ENCODE measurements at regions not wholly inside any gene's neighbourhood (a gene's known extent, or its start where the extent isn't known, plus 50 kb on each side); places are given as distances from the start of the nearest gene placed in this dataset.
A peak's percentile ranks its signal among the peaks of the same experiment; 100 is the strongest.

- no peak for ATAC-seq
- ChIA-PET CTCF (no interaction called here), POLR2A (no interaction called here)
- DNase-seq (ENCODE audit: low read depth in 1 of 2, low spot score in 1 of 2) = no peak
- FAIRE-seq = no peak
- Histone ChIP-seq H3K27ac (0 out of 6 replicates have a peak overlapping the region, but pooled peaks of 1 of the 2 experiments have one; percentile 4), H3K4me3 (no peak overlapping the region), H3K9me3 (no peaks in the 10 kb centered on the region), H3K4me2 (no peak overlapping the region), H3K4me1 (peaks cover 21% of the 10 kb centered on the region)
- WGBS (ENCODE audit: missing lambda C conversion rate) = 64% methylated on average over 4 of the region's 4 CpGs
- no peak for TF ChIP-seq CTCF (IDR thresholded peaks at IDR 0.05)
- TF ChIP-seq HES2 (IDR thresholded peaks at IDR 0.05) = no peak
- no peak for TF ChIP-seq FOSB (CRISPR knock-in tag; IDR thresholded peaks at IDR 0.05)
- no peak for TF ChIP-seq CEBPB (IDR thresholded peaks at IDR 0.05)
- no peak for TF ChIP-seq NPAS2 (CRISPR knock-in tag; IDR thresholded peaks at IDR 0.05; ENCODE audit: borderline replicate concordance)
- no peak for TF ChIP-seq ZC3H11A (IDR thresholded peaks at IDR 0.05)
- no peak for TF ChIP-seq E2F6 (IDR thresholded peaks at IDR 0.05; ENCODE audit: borderline replicate concordance, low read depth)
- no peak for TF ChIP-seq JUNB (IDR thresholded peaks at IDR 0.05)
- no peak for TF ChIP-seq USF2 (IDR thresholded peaks at IDR 0.05)
- no peak for TF ChIP-seq ZNF302 (CRISPR knock-in tag; IDR thresholded peaks at IDR 0.05)
- no peak for TF ChIP-seq RARB (CRISPR knock-in tag; IDR thresholded peaks at IDR 0.05)
- no peak for TF ChIP-seq HOXB5 (CRISPR knock-in tag; IDR thresholded peaks at IDR 0.05)
- no peak for TF ChIP-seq ESRRA (IDR thresholded peaks at IDR 0.05; ENCODE audit: borderline replicate concordance, low read length)
- TF ChIP-seq FOXS1 (CRISPR knock-in tag; IDR thresholded peaks at IDR 0.05) = no peak
- TF ChIP-seq GATA3 (IDR thresholded peaks at IDR 0.05; ENCODE audit: borderline replicate concordance) = no peak
- TF ChIP-seq PBX3 (IDR thresholded peaks at IDR 0.05) = no peak
- no peak for TF ChIP-seq SMC3 (IDR thresholded peaks at IDR 0.05)
- TF ChIP-seq JUN (IDR thresholded peaks at IDR 0.05) = no peak
Observed at GRCh38 chr3:72663429-72663828, 184.8 kb downstream of the SHQ1 start.

GRCh38 chr3:72661115-72661457 lies 187.2 kb downstream of the SHQ1 start:
- H3K9me3 ChIP-seq = no peaks in the 10 kb centered on the region
- peak overlapping the region; percentile 57 for H3K4me2 ChIP-seq
- FAIRE-seq = peak; percentile 28
- CTCF ChIA-PET = no interaction called here
- H3K27ac ChIP-seq = peak overlapping the region; percentile 53 to 78; a peak in 5 of 6 replicates
- DNase-seq (ENCODE audit: low read depth in 1 of 2, low spot score in 1 of 2) = peak; percentile 76 to 77
- peak; percentile 91 to 94 for ATAC-seq
- WGBS (ENCODE audit: missing lambda C conversion rate) = 11% methylated on average over 2 of the region's 2 CpGs
- POLR2A ChIA-PET = interaction anchor here (1.4 kb wide), 1 partner anchor 214 kb away, joined by 3 read pairs; the partner anchor contains the start of gene RYBP
- H3K4me3 ChIP-seq = no peak overlapping the region
- peaks cover 26% of the 10 kb centered on the region for H3K4me1 ChIP-seq
- TF ChIP-seq RCOR1 (IDR thresholded peaks at IDR 0.05; ENCODE audit: low read depth, low read length) (no peak), TFCP2L1 (CRISPR knock-in tag; IDR thresholded peaks at IDR 0.05) (no peak), ZSCAN20 (CRISPR knock-in tag; IDR thresholded peaks at IDR 0.05) (no peak), HOXB13 (CRISPR knock-in tag; IDR thresholded peaks at IDR 0.05; ENCODE audit: low read depth) (no peak), SMC3 (IDR thresholded peaks at IDR 0.05) (peak; percentile 33; the same call in 2 of the 3 replicates), MAX (IDR thresholded peaks at IDR 0.05) (no peak), KDM1A (IDR thresholded peaks at IDR 0.05; ENCODE audit: low read depth) (no peak), E2F6 (IDR thresholded peaks at IDR 0.05; ENCODE audit: borderline replicate concordance, low read depth) (no peak), JUNB (IDR thresholded peaks at IDR 0.05) (peak; percentile 67; the same call in 1 of the 2 replicates), FOXS1 (CRISPR knock-in tag; IDR thresholded peaks at IDR 0.05) (no peak), HOXA7 (CRISPR knock-in tag; IDR thresholded peaks at IDR 0.05) (no peak), NFE2L2 (conservative IDR thresholded peaks at IDR 0.05; ENCODE audit: low read length) (no peak), NR3C1 (IDR thresholded peaks at IDR 0.05) (no peak), HEYL (CRISPR knock-in tag; IDR thresholded peaks at IDR 0.05) (no peak), HES2 (IDR thresholded peaks at IDR 0.05) (no peak), ZC3H11A (IDR thresholded peaks at IDR 0.05) (no peak), RNF2 (IDR thresholded peaks at IDR 0.05; ENCODE audit: borderline replicate concordance, low read depth) (no peak), RAD21 (conservative IDR thresholded peaks at IDR 0.05 in 1 of 2, IDR thresholded peaks at IDR 0.05 in 1 of 2) (peak; percentile 17 to 48; a peak in 2 of 5 replicates), FOSL2 (IDR thresholded peaks at IDR 0.05) (peak; percentile 54), FOSL2 (CRISPR knock-in tag; IDR thresholded peaks at IDR 0.05) (peak; percentile 52), BCL3 (IDR thresholded peaks at IDR 0.05) (no peak)
